Ovary (tissue), 7 donors: ENCODE measurements at regions not wholly inside any gene's neighbourhood (a gene's known extent, or its start where the extent isn't known, plus 50 kb on each side); places are given as distances from the start of the nearest gene placed in this dataset.

ENCODE experiments used
- DNase-seq, 5 donors: peaks; one replicate each; pipeline ENCODE4 v3.0.0-alpha.2; 2019 to 2020
- H3K27ac ChIP-seq, 2 donors: fragments of 200-600 bp; one replicate each; pipeline versions ENCODE4 v1.5.1 to v1.8.0; 2019 to 2022
- H3K27me3 ChIP-seq: fragments of 200-600 bp; one replicate; pipeline ENCODE4 v1.8.0; 2022
- H3K36me3 ChIP-seq: fragments of 200-600 bp; sonication (generic); one replicate; pipeline ENCODE4 v1.5.1; 2019
- H3K4me1 ChIP-seq: one replicate; pipeline ENCODE4 v1.8.1; 2013; ENCODE audit warnings: mild to moderate bottlenecking, moderate library complexity; ENCODE audit not compliant: insufficient read depth
- H3K4me3 ChIP-seq: fragments of 200-600 bp; sonication (generic); one replicate; pipeline ENCODE4 v1.5.1; 2017
- H3K9me3 ChIP-seq, 2 donors: fragments of 200-600 bp in 1 of 2; sonication (generic) in 1 of 2; one replicate each; pipeline versions ENCODE4 v1.5.1 to v1.8.1; 2013 to 2019; ENCODE audit warnings: mild to moderate bottlenecking in 1 of 2, moderate library complexity in 1 of 2
- CTCF ChIP-seq, 3 donors: fragments of 450-650 bp in 2 of 3; fragments of 200-600 bp in 1 of 3; IDR thresholded peaks; one replicate each; pipeline versions ENCODE4 v1.5.1 to v1.8.0; 2016 to 2022; ENCODE audit warnings: antibody characterized with exemption in 3 of 3, mild to moderate bottlenecking in 1 of 3
- EP300 ChIP-seq: sonication (generic); formaldehyde crosslinking; IDR thresholded peaks from one replicate; pipeline ENCODE4 v1.6.1; 2017; ENCODE audit warnings: antibody characterized with exemption
- POLR2A ChIP-seq: fragments of 450-650 bp; IDR thresholded peaks from one replicate; pipeline ENCODE4 v1.6.1; 2017; ENCODE audit warnings: antibody characterized with exemption, mild to moderate bottlenecking, moderate library complexity
- WGBS, 3 donors: extraction: QIAGEN DNeasy Blood & Tissue Kit in 1 of 3; methylation state at CpG; one replicate each; pipeline versions ENCODE4 v1.1.5 to v1.1.7; 2013 to 2017; 5-methylcytosine and 5-hydroxymethylcytosine counted together
- intact Hi-C, 4 donors: fragments of 100-400 bp; cut with DNase I; formaldehyde crosslinking; loops; one replicate each; pipeline versions ENCODE4 v1.11.0 to v1.15.1; 2022 to 2023
- donor health status: DM: no; HTN: no; CAD: no; lungs with moderate emphysema.
- donor health status: DM: no; HTN: no; CAD: no.
- donor health status: Bipolar disorder and iron deficiency.
- donor health status: DM: no; HTN: no; CAD: no.
- donor health status: DM: yes; HTN: yes; CAD: no.

- TF ChIP-seq EP300 (no peak), POLR2A (no peak), CTCF (IDR thresholded peaks at IDR 0.05) (no peak)
- 60 to 66% (median 65%) methylated on average over 9 of the region's 9 CpGs for WGBS, 3 donors
- H3K36me3 ChIP-seq, result no peaks in the 10 kb centered on the region
- DNase-seq, result no peak
- H3K4me3 ChIP-seq, result no peak overlapping the region
- H3K9me3 ChIP-seq, result no peaks in the 10 kb centered on the region
- H3K4me1 ChIP-seq, result peaks cover 12% of the 10 kb centered on the region
- intact Hi-C loops, result loop anchor here in 1 of 4 donors (10.0 kb wide), 1 partner anchor 107 kb away; no protein-coding TSS in a partner anchor
- no peaks in the 10 kb centered on the region for H3K27me3 ChIP-seq
- no peak overlapping the region for H3K27ac ChIP-seq
These were observed 123.5 kb upstream of the ZFHX3 start for GRCh38 chr16:73171380-73171779.

GRCh38 chr16:73170612-73171038 is 122.7 kb upstream of the ZFHX3 start:
- WGBS, 3 donors, result 76 to 88% (median 84%) methylated on average over 10 of the region's 10 CpGs
- TF ChIP-seq POLR2A (no peak), EP300 (no peak), CTCF (IDR thresholded peaks at IDR 0.05) (no peak)
- peak in 1 of 5 donors; percentile 25 for DNase-seq
- Histone ChIP-seq H3K9me3 (no peaks in the 10 kb centered on the region), H3K4me3 (no peak overlapping the region), H3K27ac (no peak overlapping the region), H3K36me3 (no peaks in the 10 kb centered on the region), H3K27me3 (no peaks in the 10 kb centered on the region), H3K4me1 (peaks cover 14% of the 10 kb centered on the region)
- intact Hi-C loops, result loop anchor here in 1 of 4 donors (10.0 kb wide), 1 partner anchor 106 kb away; no protein-coding TSS in a partner anchor

- H3K27ac ChIP-seq, result no peak overlapping the region
- intact Hi-C loops, result no loop called here
- 8 to 10% (median 8%) methylated on average over 3 of the region's 3 CpGs for WGBS, 3 donors
- no peak for DNase-seq
- H3K4me3 ChIP-seq, result peak overlapping the region; percentile 21
- no peaks in the 10 kb centered on the region for H3K9me3 ChIP-seq
- H3K36me3 ChIP-seq, result no peaks in the 10 kb centered on the region
- peaks cover 4% of the 10 kb centered on the region for H3K4me1 ChIP-seq
- no peaks in the 10 kb centered on the region for H3K27me3 ChIP-seq
- TF ChIP-seq EP300 (no peak), POLR2A (no peak), CTCF (IDR thresholded peaks at IDR 0.05) (no peak)
These were observed 119.1 kb upstream of the ZFHX3 start for GRCh38 chr16:73166947-73167550.

GRCh38 chr16:73166441-73166851 is 118.5 kb upstream of the ZFHX3 start:
- peak overlapping the region in 1 of 2 donors; percentile 21 for H3K27ac ChIP-seq
- DNase-seq, result no peak

More at GRCh38 chr16:73166441-73166851, 118.5 kb upstream of the ZFHX3 start:
- no peaks in the 10 kb centered on the region for H3K9me3 ChIP-seq
- H3K4me1 ChIP-seq, result peaks cover 4% of the 10 kb centered on the region
- WGBS, 3 donors, result 5 to 10% (median 6%) methylated on average over 5 of the region's 5 CpGs
- TF ChIP-seq CTCF (IDR thresholded peaks at IDR 0.05) (no peak), POLR2A (no peak), EP300 (no peak)
- H3K27me3 ChIP-seq, result no peaks in the 10 kb centered on the region
- H3K4me3 ChIP-seq, result peak overlapping the region; percentile 21
- H3K36me3 ChIP-seq, result no peaks in the 10 kb centered on the region
- intact Hi-C loops, result no loop called here
